Activated CD4-positive, alpha-beta T cell treated with anti-CD3 and anti-CD28 coated beads, Interleukin-2, Interleukin-4, amounts not matched to agents 100 ng/mL and 50 ng/mL, durations not matched to agents 16 hours and 8 hours (primary cell): ENCODE measurements at regions not wholly inside any gene's neighbourhood (a gene's known extent, or its start where the extent isn't known, plus 50 kb on each side); places are given as distances from the start of the nearest gene placed in this dataset.

Experiments
- DNase-seq: peaks from one replicate; pipeline ENCODE4 v3.0.0-alpha.2; 2020; ENCODE audit warnings: low spot score

DNA sequence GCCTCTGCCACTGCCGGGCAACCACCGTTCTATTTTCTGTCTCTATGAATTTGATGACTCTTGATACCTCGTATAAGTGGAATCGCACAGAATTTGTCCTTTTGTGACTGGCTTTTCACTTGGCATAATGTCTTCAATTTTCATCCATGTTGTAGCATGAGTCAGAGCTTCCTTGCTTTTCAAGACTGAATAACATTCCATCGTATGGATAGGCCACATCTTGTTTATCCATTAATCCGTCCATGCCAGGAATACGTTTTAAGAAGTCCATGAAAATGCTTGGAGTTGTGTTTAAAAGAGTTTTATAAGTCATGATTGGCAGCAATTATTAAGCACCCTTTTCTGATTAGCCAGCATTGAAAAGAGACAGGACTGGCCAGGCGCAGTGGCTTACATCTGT lies 53.6 kb upstream of the CLDN10 start:
- DNase-seq = no peak

DNA sequence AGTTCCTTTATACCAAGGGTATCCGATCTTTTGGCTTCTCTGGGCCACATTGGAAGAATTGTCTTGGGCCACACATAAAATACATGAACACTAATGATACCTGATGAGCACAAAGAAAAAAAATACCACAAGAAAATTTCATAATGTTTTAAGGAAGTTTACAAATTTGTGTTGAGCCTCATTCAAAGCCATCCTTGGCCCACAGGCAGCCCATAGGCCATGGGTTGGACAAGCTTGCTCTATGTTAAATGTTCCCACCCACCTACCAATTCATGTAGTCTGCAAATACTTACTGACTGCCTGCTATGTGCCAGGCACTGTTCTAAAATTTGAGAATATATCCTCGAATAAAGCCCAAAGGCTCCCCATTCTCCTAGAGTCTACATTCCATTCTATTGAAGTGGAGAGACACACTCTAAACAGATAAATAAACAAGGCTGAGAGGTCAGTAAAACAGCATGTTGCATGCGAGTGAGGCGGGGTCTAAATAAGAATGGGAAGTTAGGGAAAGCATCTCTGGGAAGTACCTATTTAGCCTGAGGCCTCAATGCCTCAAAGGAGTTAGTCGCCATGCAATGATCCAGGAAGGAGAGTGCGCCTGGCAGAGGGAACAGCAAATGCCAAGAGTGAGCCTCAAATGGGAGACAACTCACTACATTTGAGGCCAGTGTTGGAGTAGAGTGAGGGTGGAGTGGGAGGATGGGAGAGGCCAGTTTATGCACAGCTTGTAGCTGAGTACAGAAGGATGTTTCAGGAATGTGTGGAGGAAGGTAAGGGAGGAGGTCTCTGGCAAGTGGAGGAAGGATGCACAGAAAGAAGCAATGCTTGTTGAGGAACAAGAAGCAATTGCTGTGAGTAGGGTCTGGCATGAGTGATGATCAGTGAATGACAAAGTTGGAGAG lies 52.5 kb upstream of the CLDN10 start:
- no peak for DNase-seq

DNA sequence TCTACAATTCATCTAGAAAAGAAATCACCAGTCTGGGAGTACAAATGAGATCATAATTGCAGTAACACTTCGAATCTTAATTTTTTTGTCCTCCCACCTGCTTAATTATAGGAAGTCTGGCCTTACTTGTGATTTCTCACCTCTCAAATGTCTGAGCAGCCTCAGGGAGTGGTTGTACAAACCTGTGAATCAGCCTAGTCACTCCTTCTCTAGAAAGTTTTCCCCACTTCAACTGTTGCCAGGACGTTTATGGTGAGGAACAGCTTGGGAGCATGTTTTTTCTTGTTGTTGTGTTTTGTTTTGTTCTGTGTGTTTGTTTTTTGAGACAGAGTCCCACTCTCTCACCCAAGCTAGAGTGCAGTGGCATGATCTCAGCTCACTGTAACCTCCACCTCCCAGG lies 50.3 kb upstream of the CLDN10 start:
- no peak for DNase-seq
